ENCODE measurements at regions not wholly inside any gene's neighbourhood (a gene's known extent, or its start where the extent isn't known, plus 50 kb on each side); places are given as distances from the start of the nearest gene placed in this dataset.

DNA sequence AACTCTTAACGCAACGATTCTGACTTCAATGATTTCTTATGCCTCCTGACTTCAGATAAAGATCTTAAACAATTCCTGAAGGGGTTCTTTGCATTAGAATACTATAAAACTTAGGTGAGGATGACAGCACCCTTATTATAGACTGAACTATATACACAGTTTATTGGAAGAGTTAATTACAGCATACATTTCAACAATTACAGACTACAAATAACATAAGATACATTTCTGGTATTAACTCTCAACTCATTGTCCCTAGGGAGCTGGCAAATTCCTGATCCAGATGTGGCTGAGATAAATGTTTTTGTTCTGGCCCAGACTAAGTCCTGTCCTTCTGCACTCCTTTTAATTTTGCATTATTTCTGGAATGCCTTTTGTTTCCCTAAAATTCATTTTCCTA is 155.5 kb upstream of the TMC3 start:
- Histone ChIP-seq H3K4me1 (ENCODE audit: control insufficient read depth, insufficient read depth, low read length) (peaks cover 12% of the 10 kb centered on the region), H3K27me3 (ENCODE audit: control insufficient read depth, insufficient read depth, low read length, poor library complexity, severe bottlenecking) (no peaks in the 10 kb centered on the region), H3K9ac (ENCODE audit: extremely low read depth, low read length, poor library complexity, severe bottlenecking) (no peak overlapping the region), H3K27ac (ENCODE audit: low read depth, low read length) (no peak overlapping the region), H3K9me3 (ENCODE audit: control insufficient read depth, low read length) (no peaks in the 10 kb centered on the region), H3K36me3 (ENCODE audit: control insufficient read depth, insufficient read depth, low read length) (no peaks in the 10 kb centered on the region), H3K4me3 (ENCODE audit: low read length) (no peak overlapping the region)
- Mint-ChIP-seq H3K36me3 (ENCODE audit: low read depth) (no peaks in the 10 kb centered on the region), H3K4me3 (no peak overlapping the region), H3K27me3 (ENCODE audit: insufficient read depth) (no peaks in the 10 kb centered on the region), H3K27ac (no peak overlapping the region), H3K4me1 (peaks cover 22% of the 10 kb centered on the region), H3K9me3 (no peaks in the 10 kb centered on the region)
- no peak for DNase-seq
- TF ChIP-seq, protein P1, sequence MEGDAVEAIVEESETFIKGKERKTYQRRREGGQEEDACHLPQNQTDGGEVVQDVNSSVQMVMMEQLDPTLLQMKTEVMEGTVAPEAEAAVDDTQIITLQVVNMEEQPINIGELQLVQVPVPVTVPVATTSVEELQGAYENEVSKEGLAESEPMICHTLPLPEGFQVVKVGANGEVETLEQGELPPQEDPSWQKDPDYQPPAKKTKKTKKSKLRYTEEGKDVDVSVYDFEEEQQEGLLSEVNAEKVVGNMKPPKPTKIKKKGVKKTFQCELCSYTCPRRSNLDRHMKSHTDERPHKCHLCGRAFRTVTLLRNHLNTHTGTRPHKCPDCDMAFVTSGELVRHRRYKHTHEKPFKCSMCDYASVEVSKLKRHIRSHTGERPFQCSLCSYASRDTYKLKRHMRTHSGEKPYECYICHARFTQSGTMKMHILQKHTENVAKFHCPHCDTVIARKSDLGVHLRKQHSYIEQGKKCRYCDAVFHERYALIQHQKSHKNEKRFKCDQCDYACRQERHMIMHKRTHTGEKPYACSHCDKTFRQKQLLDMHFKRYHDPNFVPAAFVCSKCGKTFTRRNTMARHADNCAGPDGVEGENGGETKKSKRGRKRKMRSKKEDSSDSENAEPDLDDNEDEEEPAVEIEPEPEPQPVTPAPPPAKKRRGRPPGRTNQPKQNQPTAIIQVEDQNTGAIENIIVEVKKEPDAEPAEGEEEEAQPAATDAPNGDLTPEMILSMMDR (conservative IDR thresholded peaks at IDR 0.05), result no peak
- 94% methylated on average over 2 of the region's 2 CpGs; no CpG with 5 or more reads in 1 of the 2 experiments for WGBS, 2 experiments (ENCODE audit: insufficient coverage in 1 of 2, insufficient read length in 1 of 2)

DNA sequence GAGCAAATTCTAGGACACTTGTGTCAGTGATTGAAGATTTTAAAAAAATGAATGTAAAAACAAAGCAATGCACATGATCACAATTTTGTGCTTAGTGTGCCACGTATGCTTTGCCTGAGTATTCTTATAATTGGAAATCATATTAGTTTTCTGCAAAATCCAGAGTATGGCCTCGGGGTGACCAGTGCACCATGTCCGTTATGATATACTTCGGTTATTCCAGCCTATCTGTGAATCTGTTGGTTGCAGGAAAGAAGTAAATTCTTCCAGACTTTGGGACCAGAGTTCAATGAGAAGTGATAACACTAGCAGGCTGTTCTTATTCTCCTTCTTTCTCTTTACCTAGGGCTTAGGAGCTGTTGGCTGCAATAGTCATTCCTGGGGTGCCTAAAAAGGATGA is 152.0 kb upstream of the TMC3 start:
- H3K9me3 ChIP-seq (ENCODE audit: control insufficient read depth, low read length), result no peaks in the 10 kb centered on the region
- no peak overlapping the region for H3K9ac ChIP-seq (ENCODE audit: extremely low read depth, low read length, poor library complexity, severe bottlenecking)
- peaks cover 6% of the 10 kb centered on the region for H3K4me1 ChIP-seq (ENCODE audit: control insufficient read depth, insufficient read depth, low read length)
- H3K4me1 Mint-ChIP-seq, result peaks cover 15% of the 10 kb centered on the region
- no peaks in the 10 kb centered on the region for H3K9me3 Mint-ChIP-seq
- H3K27ac Mint-ChIP-seq, result no peak overlapping the region
- no peak overlapping the region for H3K4me3 Mint-ChIP-seq
- no peaks in the 10 kb centered on the region for H3K27me3 Mint-ChIP-seq (ENCODE audit: insufficient read depth)
- DNase-seq, result no peak
- H3K36me3 ChIP-seq (ENCODE audit: control insufficient read depth, insufficient read depth, low read length), result no peaks in the 10 kb centered on the region
- H3K4me3 ChIP-seq (ENCODE audit: low read length), result no peak overlapping the region
- 89 to 96% methylated on average over 4 of the region's 4 CpGs for WGBS, 2 experiments (ENCODE audit: insufficient coverage in 1 of 2, insufficient read length in 1 of 2)
- TF ChIP-seq, protein P1 (conservative IDR thresholded peaks at IDR 0.05), result no peak
- no peak overlapping the region for H3K27ac ChIP-seq (ENCODE audit: low read depth, low read length)
- no peaks in the 10 kb centered on the region for H3K36me3 Mint-ChIP-seq (ENCODE audit: low read depth)
- no peaks in the 10 kb centered on the region for H3K27me3 ChIP-seq (ENCODE audit: control insufficient read depth, insufficient read depth, low read length, poor library complexity, severe bottlenecking)

DNA sequence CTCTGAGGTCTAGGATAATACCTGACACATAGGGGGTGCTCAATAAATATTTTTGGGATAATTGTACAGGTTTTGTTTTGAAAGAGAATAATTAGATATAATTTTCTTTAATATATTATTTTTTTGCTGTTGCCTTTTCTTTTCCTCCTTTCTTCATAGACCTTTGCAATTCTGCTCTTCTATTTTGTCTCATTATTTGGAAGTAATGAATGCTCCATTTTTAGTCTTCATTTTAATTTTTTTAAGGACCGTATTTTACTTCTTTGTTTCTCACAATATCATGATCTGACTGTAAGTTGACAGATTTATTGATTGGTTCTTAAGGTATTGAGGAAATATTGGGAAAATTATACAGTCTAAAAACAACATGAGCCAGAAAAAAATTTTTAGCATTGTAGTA is 150.5 kb upstream of the TMC3 start:
- no peaks in the 10 kb centered on the region for H3K9me3 Mint-ChIP-seq
- H3K27me3 Mint-ChIP-seq (ENCODE audit: insufficient read depth), result no peaks in the 10 kb centered on the region
- peaks cover 2% of the 10 kb centered on the region for H3K4me1 Mint-ChIP-seq
- Histone ChIP-seq H3K4me1 (ENCODE audit: control insufficient read depth, insufficient read depth, low read length) (no peaks in the 10 kb centered on the region), H3K4me3 (ENCODE audit: low read length) (no peak overlapping the region), H3K9me3 (ENCODE audit: control insufficient read depth, low read length) (no peaks in the 10 kb centered on the region), H3K36me3 (ENCODE audit: control insufficient read depth, insufficient read depth, low read length) (no peaks in the 10 kb centered on the region), H3K9ac (ENCODE audit: extremely low read depth, low read length, poor library complexity, severe bottlenecking) (no peak overlapping the region), H3K27me3 (ENCODE audit: control insufficient read depth, insufficient read depth, low read length, poor library complexity, severe bottlenecking) (no peaks in the 10 kb centered on the region), H3K27ac (ENCODE audit: low read depth, low read length) (no peak overlapping the region)
- no peak for DNase-seq
- H3K4me3 Mint-ChIP-seq, result no peak overlapping the region
- TF ChIP-seq, protein P1 (conservative IDR thresholded peaks at IDR 0.05), result no peak
- no peaks in the 10 kb centered on the region for H3K36me3 Mint-ChIP-seq (ENCODE audit: low read depth)
- H3K27ac Mint-ChIP-seq, result no peak overlapping the region
- no CpG with 5 or more reads among the region's 1 CpG for WGBS, 2 experiments (ENCODE audit: insufficient coverage in 1 of 2, insufficient read length in 1 of 2)

Measured in endodermal cell (in vitro differentiated cells).